ENCODE measurements at regions not wholly inside any gene's neighbourhood (a gene's known extent, or its start where the extent isn't known, plus 50 kb on each side); places are given as distances from the start of the nearest gene placed in this dataset.

- DNase-seq, result no peak
- TF ChIP-seq EZH2phosphoT487 (IDR thresholded peaks at IDR 0.05; ENCODE audit: low read length) (no peak), EZH2 (optimal IDR thresholded peaks at IDR 0.05; ENCODE audit: low read depth, low read length) (no peak), CTCF (IDR thresholded peaks at IDR 0.05; ENCODE audit: low read length) (no peak)
- Histone ChIP-seq H3K27me3 (replicated peaks; ENCODE audit: insufficient read depth, low read length) (no peaks in the 10 kb centered on the region), H3K79me2 (ENCODE audit: low read length) (no peaks in the 10 kb centered on the region), H2AFZ (ENCODE audit: low read length) (no peak overlapping the region), H3F3A (ENCODE audit: insufficient read depth, low read length) (no peaks in the 10 kb centered on the region), H4K20me1 (ENCODE audit: insufficient read depth, low read length) (no peaks in the 10 kb centered on the region), H3K9ac (ENCODE audit: low read length) (no peak overlapping the region), H3K36me3 (replicated peaks; ENCODE audit: insufficient read depth, low read length) (no peaks in the 10 kb centered on the region), H3K9me2 (replicated peaks; ENCODE audit: insufficient read depth, low read length) (no peaks in the 10 kb centered on the region), H3K4me3 (ENCODE audit: low read length) (no peak overlapping the region), H3K4me2 (ENCODE audit: low read depth, low read length) (no peak overlapping the region), H3K4me1 (ENCODE audit: low read length) (no peaks in the 10 kb centered on the region), H3K27ac (ENCODE audit: low read length) (no peak overlapping the region), H3K9me3 (replicated peaks; ENCODE audit: insufficient read depth, low read length) (no peaks in the 10 kb centered on the region)
These were observed 90.0 kb downstream of the TRIB2 start for GRCh38 chr2:12806549-12807242.

- no peak for TF ChIP-seq EZH2phosphoT487 (IDR thresholded peaks at IDR 0.05; ENCODE audit: low read length)
- no peak for TF ChIP-seq EZH2 (optimal IDR thresholded peaks at IDR 0.05; ENCODE audit: low read depth, low read length)
- no peak for TF ChIP-seq CTCF (IDR thresholded peaks at IDR 0.05; ENCODE audit: low read length)
- no peak overlapping the region for H3K9ac ChIP-seq (ENCODE audit: low read length)
These were observed 91.4 kb downstream of the TRIB2 start for GRCh38 chr2:12807907-12808810.

GRCh38 chr2:12809526-12809925, 92.8 kb downstream of the TRIB2 start:
- no peak overlapping the region for H2AFZ ChIP-seq (ENCODE audit: low read length)
- DNase-seq, result no peak
- H3K4me2 ChIP-seq (ENCODE audit: low read depth, low read length), result no peak overlapping the region
- no peaks in the 10 kb centered on the region for H3K9me2 ChIP-seq (replicated peaks; ENCODE audit: insufficient read depth, low read length)
- H3F3A ChIP-seq (ENCODE audit: insufficient read depth, low read length), result no peaks in the 10 kb centered on the region
- no peaks in the 10 kb centered on the region for H3K27me3 ChIP-seq (replicated peaks; ENCODE audit: insufficient read depth, low read length)
- H3K9me3 ChIP-seq (replicated peaks; ENCODE audit: insufficient read depth, low read length), result no peaks in the 10 kb centered on the region
- TF ChIP-seq CTCF (IDR thresholded peaks at IDR 0.05; ENCODE audit: low read length), result no peak
- no peak for TF ChIP-seq EZH2phosphoT487 (IDR thresholded peaks at IDR 0.05; ENCODE audit: low read length)
- TF ChIP-seq EZH2 (optimal IDR thresholded peaks at IDR 0.05; ENCODE audit: low read depth, low read length), result no peak
- no peaks in the 10 kb centered on the region for H3K36me3 ChIP-seq (replicated peaks; ENCODE audit: insufficient read depth, low read length)
- no peak overlapping the region for H3K4me3 ChIP-seq (ENCODE audit: low read length)
- H3K27ac ChIP-seq (ENCODE audit: low read length), result no peak overlapping the region
- H4K20me1 ChIP-seq (ENCODE audit: insufficient read depth, low read length), result no peaks in the 10 kb centered on the region
- no peaks in the 10 kb centered on the region for H3K4me1 ChIP-seq (ENCODE audit: low read length)
- H3K79me2 ChIP-seq (ENCODE audit: low read length), result no peaks in the 10 kb centered on the region
- no peak overlapping the region for H3K9ac ChIP-seq (ENCODE audit: low read length)

More at GRCh38 chr2:12807907-12808810, 91.4 kb downstream of the TRIB2 start:
- no peak overlapping the region for H3K4me3 ChIP-seq (ENCODE audit: low read length)
- no peaks in the 10 kb centered on the region for H3K4me1 ChIP-seq (ENCODE audit: low read length)
- no peak overlapping the region for H2AFZ ChIP-seq (ENCODE audit: low read length)
- no peaks in the 10 kb centered on the region for H3K9me3 ChIP-seq (replicated peaks; ENCODE audit: insufficient read depth, low read length)
- H3K4me2 ChIP-seq (ENCODE audit: low read depth, low read length), result no peak overlapping the region
- H3K27me3 ChIP-seq (replicated peaks; ENCODE audit: insufficient read depth, low read length), result no peaks in the 10 kb centered on the region
- DNase-seq, result no peak
- H3K27ac ChIP-seq (ENCODE audit: low read length), result no peak overlapping the region
- H3K9me2 ChIP-seq (replicated peaks; ENCODE audit: insufficient read depth, low read length), result no peaks in the 10 kb centered on the region
- H3K79me2 ChIP-seq (ENCODE audit: low read length), result no peaks in the 10 kb centered on the region
- H3K36me3 ChIP-seq (replicated peaks; ENCODE audit: insufficient read depth, low read length), result no peaks in the 10 kb centered on the region
- H3F3A ChIP-seq (ENCODE audit: insufficient read depth, low read length), result no peaks in the 10 kb centered on the region
- H4K20me1 ChIP-seq (ENCODE audit: insufficient read depth, low read length), result no peaks in the 10 kb centered on the region
